PC-9 (cell line): ENCODE measurements at regions not wholly inside any gene's neighbourhood (a gene's known extent, or its start where the extent isn't known, plus 50 kb on each side); places are given as distances from the start of the nearest gene placed in this dataset.

ENCODE experiments used
- CTCF ChIP-seq: fragments of 200-600 bp; sonication (generic); conservative IDR thresholded peaks from 2 replicates; pipeline ENCODE4 v1.6.1; 2017; ENCODE audit warnings: mixed run types, antibody characterized with exemption, mild to moderate bottlenecking, moderate library complexity
- EZH2 ChIP-seq: fragments of 200-600 bp; sonication (generic); IDR thresholded peaks from 2 replicates; pipeline ENCODE4 v1.8.0; 2017; ENCODE audit warnings: antibody characterized with exemption, low read depth

DNA sequence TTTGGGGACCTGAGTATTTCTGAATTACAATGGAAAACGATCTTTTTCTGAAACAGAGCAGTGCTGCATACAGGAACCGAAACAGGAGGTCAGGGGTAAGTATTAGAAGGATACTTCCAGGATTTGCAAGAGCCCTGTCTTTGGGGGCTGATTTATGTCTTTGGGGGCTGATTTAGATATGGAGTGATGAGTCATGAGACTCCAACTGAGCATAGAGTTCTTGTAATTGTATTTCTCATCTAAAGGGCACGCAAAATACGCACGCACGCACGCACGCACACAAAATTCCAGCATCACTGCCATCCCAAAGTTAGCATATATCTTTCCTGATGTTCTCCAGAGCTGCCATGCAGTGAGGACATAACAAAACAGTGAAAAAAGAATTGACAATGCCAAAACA, 414.8 kb upstream of the CCNH start:
- no peak for TF ChIP-seq CTCF
- TF ChIP-seq EZH2: no peak
